ENCODE measurements at regions not wholly inside any gene's neighbourhood (a gene's known extent, or its start where the extent isn't known, plus 50 kb on each side); places are given as distances from the start of the nearest gene placed in this dataset.
"Not testable (repeated sequence)": the region's sequence is repeated elsewhere in the genome, so short reads cannot be mapped to it uniquely, and the experiment has no call there.

GRCh38 chr13:61214551-61214950 is 201.1 kb downstream of the PCDH20 start:
- no peak for DNase-seq

GRCh38 chr13:61205898-61206297 is 209.8 kb downstream of the PCDH20 start:
- not testable (repeated sequence) for DNase-seq

- no peak for DNase-seq
Measured at GRCh38 chr13:61204025-61204424, 211.6 kb downstream of the PCDH20 start.

GRCh38 chr13:61202042-61202441 is 213.6 kb downstream of the PCDH20 start:
- no peak for DNase-seq

- no peak for DNase-seq
Measured at GRCh38 chr13:61192826-61193225, 222.8 kb downstream of the PCDH20 start.

- no peak for DNase-seq
Measured at GRCh38 chr13:61188057-61188456, 227.6 kb downstream of the PCDH20 start.

- no peak for DNase-seq
Measured at GRCh38 chr13:61187471-61187870, 228.2 kb downstream of the PCDH20 start.

- DNase-seq = no peak
Measured at GRCh38 chr13:61183670-61184069, 232.0 kb downstream of the PCDH20 start.

- no peak for DNase-seq
Measured at GRCh38 chr13:61180234-61180633, 235.4 kb downstream of the PCDH20 start.

- DNase-seq = no peak
Measured at GRCh38 chr13:61179741-61180140, 235.9 kb downstream of the PCDH20 start.

- no peak for DNase-seq
Measured at GRCh38 chr13:61170856-61171255, 244.8 kb downstream of the PCDH20 start.

- no peak for DNase-seq
Measured at GRCh38 chr13:61162636-61163035, 253.0 kb downstream of the PCDH20 start.

- DNase-seq = no peak
Measured at GRCh38 chr13:61162106-61162505, 253.5 kb downstream of the PCDH20 start.

GRCh38 chr13:61156753-61157152 is 258.9 kb downstream of the PCDH20 start:
- DNase-seq = no peak

- DNase-seq = no peak
Measured at GRCh38 chr13:61151062-61151461, 264.6 kb downstream of the PCDH20 start.

GRCh38 chr13:61149331-61149730 is 266.3 kb downstream of the PCDH20 start:
- no peak for DNase-seq

- no peak for DNase-seq
Measured at GRCh38 chr13:61148691-61149315, 266.8 kb downstream of the PCDH20 start.

- no peak for DNase-seq
Measured at GRCh38 chr13:61148211-61148610, 267.4 kb downstream of the PCDH20 start.

- DNase-seq = no peak
Measured at GRCh38 chr13:61146571-61146970, 269.1 kb downstream of the PCDH20 start.

GRCh38 chr13:61146158-61146557 is 269.5 kb downstream of the PCDH20 start:
- DNase-seq = no peak

- DNase-seq = no peak
Measured at GRCh38 chr13:61144834-61145593, 270.6 kb downstream of the PCDH20 start.

- no peak for DNase-seq
Measured at GRCh38 chr13:61144301-61144700, 271.3 kb downstream of the PCDH20 start.

GRCh38 chr13:61142506-61142905 is 273.1 kb downstream of the PCDH20 start:
- DNase-seq = no peak

GRCh38 chr13:61138857-61139256 is 276.8 kb downstream of the PCDH20 start:
- no peak for DNase-seq

GRCh38 chr13:61136515-61136914 is 279.1 kb downstream of the PCDH20 start:
- no peak for DNase-seq

Measured in activated effector memory CD4-positive, alpha-beta T cell treated with anti-CD3 and anti-CD28 coated beads, Interleukin-2, amount 50 U/mL, for 16 hours (primary cell).